ENCODE measurements at regions not wholly inside any gene's neighbourhood (a gene's known extent, or its start where the extent isn't known, plus 50 kb on each side); places are given as distances from the start of the nearest gene placed in this dataset.

DNA sequence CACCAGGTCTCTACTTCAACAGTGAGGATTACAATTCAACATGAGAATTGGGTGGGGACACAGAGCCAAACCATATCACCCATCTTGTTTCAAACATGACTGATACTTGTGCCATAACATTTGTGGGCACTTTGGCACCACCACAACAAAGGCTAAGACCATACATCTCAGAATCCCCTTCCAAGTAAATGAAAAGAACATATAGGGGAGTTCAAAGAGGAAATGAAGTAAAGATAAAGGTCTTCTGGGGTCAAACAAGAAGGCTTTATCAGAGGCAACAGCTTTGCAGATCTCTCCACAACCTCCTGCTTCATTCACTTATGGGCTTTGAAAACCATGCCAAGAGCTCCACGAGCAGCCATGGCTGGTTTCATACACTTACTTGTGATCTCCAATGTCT is 122.7 kb downstream of the ANKRD50 start:
- no peak for TF ChIP-seq CTCF (IDR thresholded peaks at IDR 0.05)
- no peak for TF ChIP-seq EZH2 (IDR thresholded peaks at IDR 0.05; ENCODE audit: borderline replicate concordance, insufficient read depth, low read depth, low read length, poor library complexity, severe bottlenecking)

All from B cell (primary cell).